KMS-11 (cell line): ENCODE measurements at regions not wholly inside any gene's neighbourhood (a gene's known extent, or its start where the extent isn't known, plus 50 kb on each side); places are given as distances from the start of the nearest gene placed in this dataset.

Experiments used
- H2AFZ ChIP-seq: fragments of 200-600 bp; sonication (generic); 2 replicates; pipeline ENCODE4 v1.6.1; 2016; ENCODE audit warnings: antibody characterized with exemption, mixed run types, low read depth
- H3K27ac ChIP-seq: fragments of 200-600 bp; sonication (generic); 2 replicates; pipeline ENCODE4 v1.6.1; 2016; ENCODE audit warnings: mild to moderate bottlenecking, mixed run types
- H3K27me3 ChIP-seq: fragments of 200-600 bp; sonication (generic); 2 replicates; pipeline ENCODE4 v1.6.1; 2017; ENCODE audit warnings: mild to moderate bottlenecking, low read depth, mixed run types, moderate library complexity; ENCODE audit not compliant: insufficient read depth
- H3K36me3 ChIP-seq: fragments of 200-600 bp; sonication (generic); 2 replicates; pipeline ENCODE4 v1.6.1; 2017; ENCODE audit warnings: mild to moderate bottlenecking, mixed run types; ENCODE audit not compliant: insufficient read depth
- H3K4me1 ChIP-seq: fragments of 200-600 bp; sonication (generic); 2 replicates; pipeline ENCODE4 v1.6.1; 2016; ENCODE audit warnings: mild to moderate bottlenecking, low read depth, mixed run types; ENCODE audit not compliant: poor library complexity, severe bottlenecking
- H3K4me2 ChIP-seq: fragments of 200-600 bp; sonication (generic); 2 replicates; pipeline ENCODE4 v1.7.0; 2016; ENCODE audit warnings: mild to moderate bottlenecking, mixed run types
- H3K4me3 ChIP-seq: fragments of 200-600 bp; sonication (generic); IDR thresholded peaks from 2 replicates; pipeline ENCODE4 v1.6.1; 2017; ENCODE audit warnings: low read depth, low read length, mixed read lengths; ENCODE audit not compliant: insufficient read depth
- H3K79me2 ChIP-seq: fragments of 200-600 bp; sonication (generic); 2 replicates; pipeline ENCODE4 v1.6.1; 2016; ENCODE audit warnings: low read depth, mixed run types; ENCODE audit not compliant: insufficient read depth
- H3K9ac ChIP-seq: fragments of 200-600 bp; sonication (generic); 2 replicates; pipeline ENCODE4 v1.6.1; 2016; ENCODE audit warnings: mild to moderate bottlenecking, mixed run types
- H4K20me1 ChIP-seq: fragments of 200-600 bp; sonication (generic); 2 replicates; pipeline ENCODE4 v1.6.1; 2016; ENCODE audit warnings: mild to moderate bottlenecking, mixed run types; ENCODE audit not compliant: insufficient read depth
- TF ChIP-seq, protein P1 (sequence below): fragments of 200-600 bp; sonication (generic); conservative IDR thresholded peaks from 2 replicates; pipeline ENCODE4 v1.6.1; 2017; ENCODE audit warnings: low read depth, mild to moderate bottlenecking, antibody characterized with exemption, low read length, moderate library complexity, mixed read lengths

DNA sequence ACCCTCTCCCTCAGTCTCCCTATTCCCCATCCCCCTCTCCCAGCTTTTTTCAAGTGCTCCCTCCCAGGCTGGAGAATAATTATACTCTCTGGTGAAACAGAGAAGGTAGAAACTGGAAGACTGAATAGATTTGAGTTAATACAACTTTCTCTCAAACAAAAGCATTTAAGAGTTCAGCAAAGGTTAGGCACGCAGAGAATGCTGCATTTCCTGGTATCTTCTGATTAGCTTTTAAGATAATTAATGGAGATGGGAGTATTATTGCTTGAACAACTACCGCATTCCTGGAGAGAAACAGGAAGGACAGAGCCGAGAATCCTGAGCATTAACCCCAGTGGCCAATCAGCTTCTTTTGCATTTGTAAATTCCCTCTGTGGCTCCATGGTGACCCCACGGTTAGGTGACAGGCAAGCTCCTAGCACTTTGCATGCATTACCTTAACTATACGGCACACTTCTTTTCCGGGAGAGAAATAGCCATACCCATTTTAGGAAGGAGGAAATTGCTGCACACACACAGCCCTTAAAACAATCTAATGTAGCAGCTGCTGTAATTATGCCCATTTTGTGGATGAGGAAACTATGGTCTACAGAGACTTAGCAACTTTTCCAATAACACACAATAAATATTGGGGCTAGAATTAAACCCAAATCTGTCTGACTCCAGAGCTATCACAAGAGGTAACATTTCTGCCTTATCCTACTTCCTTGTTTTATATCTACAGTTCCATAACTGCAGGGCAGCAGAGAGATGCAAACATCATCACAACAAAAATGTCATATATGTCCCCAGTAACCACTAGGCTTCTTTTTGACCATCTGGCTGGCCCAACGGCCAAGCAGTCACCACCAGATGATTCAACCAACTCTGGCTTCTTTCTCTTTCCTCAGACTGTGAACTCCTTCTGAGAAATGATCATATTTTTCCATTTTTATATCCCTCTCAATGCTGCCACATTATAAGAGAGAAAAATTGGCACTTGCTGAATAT lies 169.9 kb downstream of the CD24 start:
- H4K20me1 ChIP-seq, result no peaks in the 10 kb centered on the region
- no peak overlapping the region for H2AFZ ChIP-seq
- H3K9ac ChIP-seq, result no peak overlapping the region
- H3K4me2 ChIP-seq, result no peak overlapping the region
- no peaks in the 10 kb centered on the region for H3K27me3 ChIP-seq
- no peaks in the 10 kb centered on the region for H3K79me2 ChIP-seq
- TF ChIP-seq, protein P1, sequence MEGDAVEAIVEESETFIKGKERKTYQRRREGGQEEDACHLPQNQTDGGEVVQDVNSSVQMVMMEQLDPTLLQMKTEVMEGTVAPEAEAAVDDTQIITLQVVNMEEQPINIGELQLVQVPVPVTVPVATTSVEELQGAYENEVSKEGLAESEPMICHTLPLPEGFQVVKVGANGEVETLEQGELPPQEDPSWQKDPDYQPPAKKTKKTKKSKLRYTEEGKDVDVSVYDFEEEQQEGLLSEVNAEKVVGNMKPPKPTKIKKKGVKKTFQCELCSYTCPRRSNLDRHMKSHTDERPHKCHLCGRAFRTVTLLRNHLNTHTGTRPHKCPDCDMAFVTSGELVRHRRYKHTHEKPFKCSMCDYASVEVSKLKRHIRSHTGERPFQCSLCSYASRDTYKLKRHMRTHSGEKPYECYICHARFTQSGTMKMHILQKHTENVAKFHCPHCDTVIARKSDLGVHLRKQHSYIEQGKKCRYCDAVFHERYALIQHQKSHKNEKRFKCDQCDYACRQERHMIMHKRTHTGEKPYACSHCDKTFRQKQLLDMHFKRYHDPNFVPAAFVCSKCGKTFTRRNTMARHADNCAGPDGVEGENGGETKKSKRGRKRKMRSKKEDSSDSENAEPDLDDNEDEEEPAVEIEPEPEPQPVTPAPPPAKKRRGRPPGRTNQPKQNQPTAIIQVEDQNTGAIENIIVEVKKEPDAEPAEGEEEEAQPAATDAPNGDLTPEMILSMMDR, result no peak
- no peaks in the 10 kb centered on the region for H3K36me3 ChIP-seq
- no peak overlapping the region for H3K4me3 ChIP-seq
- H3K4me1 ChIP-seq, result peaks cover 10% of the 10 kb centered on the region
- no peak overlapping the region for H3K27ac ChIP-seq

DNA sequence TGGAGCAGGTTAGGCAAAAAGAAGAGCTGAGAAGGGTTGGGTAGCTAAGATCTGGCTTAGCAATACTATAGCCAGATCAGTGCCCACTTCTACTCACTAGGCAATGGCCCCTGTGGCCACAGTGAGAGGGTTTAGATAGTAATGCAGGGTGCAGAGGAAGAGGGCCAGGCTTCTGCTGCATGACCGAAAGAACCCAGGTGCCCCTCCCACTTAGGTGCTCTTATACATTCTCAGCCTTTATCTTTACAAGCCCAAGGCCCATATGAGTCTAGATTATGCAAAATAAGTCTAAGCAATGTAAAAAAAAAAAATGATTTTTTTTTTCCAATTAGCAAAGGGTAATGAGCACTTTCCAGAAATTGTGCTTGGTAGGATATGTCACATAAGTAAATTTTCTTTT lies 171.3 kb downstream of the CD24 start:
- Histone ChIP-seq H3K4me2 (no peak overlapping the region), H2AFZ (no peak overlapping the region), H3K4me3 (no peak overlapping the region), H4K20me1 (no peaks in the 10 kb centered on the region), H3K9ac (no peak overlapping the region), H3K27me3 (no peaks in the 10 kb centered on the region), H3K79me2 (no peaks in the 10 kb centered on the region), H3K4me1 (peaks cover 22% of the 10 kb centered on the region), H3K36me3 (no peaks in the 10 kb centered on the region), H3K27ac (no peak overlapping the region)
- TF ChIP-seq, protein P1, result no peak

DNA sequence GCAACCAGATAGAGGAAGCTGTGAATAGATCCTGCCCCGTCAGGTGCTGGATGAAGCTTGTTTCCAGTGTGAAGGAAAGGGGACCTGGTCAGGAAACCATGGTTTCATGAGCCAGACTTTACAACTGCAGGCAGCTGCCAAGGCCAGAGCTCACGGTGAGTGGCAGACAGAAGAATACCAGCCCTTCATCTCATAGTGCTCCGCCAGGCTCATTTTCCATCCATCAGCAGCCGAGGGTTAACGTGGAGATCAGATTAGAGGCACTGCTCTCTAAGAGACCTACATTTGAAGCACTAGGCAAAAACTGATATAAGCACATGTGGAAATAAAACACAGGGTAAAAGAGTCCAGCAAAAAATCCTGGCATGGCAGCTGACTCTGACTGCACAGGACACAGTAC lies 172.4 kb downstream of the CD24 start:
- H3K27me3 ChIP-seq, result no peaks in the 10 kb centered on the region
- H3K4me3 ChIP-seq, result no peak overlapping the region
- no peaks in the 10 kb centered on the region for H3K79me2 ChIP-seq
- H3K9ac ChIP-seq, result no peak overlapping the region
- no peak overlapping the region for H3K4me2 ChIP-seq
- TF ChIP-seq, protein P1, result no peak
- peaks cover 25% of the 10 kb centered on the region for H3K4me1 ChIP-seq
- H3K36me3 ChIP-seq, result no peaks in the 10 kb centered on the region
- no peak overlapping the region for H2AFZ ChIP-seq
- H4K20me1 ChIP-seq, result no peaks in the 10 kb centered on the region
- no peak overlapping the region for H3K27ac ChIP-seq

DNA sequence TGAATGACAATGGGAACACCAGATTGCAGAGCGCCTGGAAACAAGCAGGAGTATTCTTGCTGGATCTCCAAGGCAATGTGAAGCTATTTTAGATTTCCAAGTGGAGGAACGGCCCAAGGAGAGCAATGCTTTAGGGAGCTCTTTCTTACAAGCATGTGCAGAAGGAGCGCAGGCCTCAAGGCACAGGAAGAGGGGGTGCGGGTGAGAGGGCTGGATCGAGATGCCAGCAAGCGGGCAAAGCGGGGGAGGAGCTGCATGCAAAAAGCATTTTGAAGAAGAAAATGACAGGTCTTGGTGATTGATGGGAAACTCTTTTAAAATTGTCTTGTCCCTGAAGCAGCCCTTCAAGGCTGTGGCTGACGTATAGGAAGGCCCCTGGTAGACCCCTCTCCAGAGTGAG lies 171.9 kb downstream of the QRSL1 start:
- H3K9ac ChIP-seq, result no peak overlapping the region
- no peak overlapping the region for H3K4me3 ChIP-seq
- no peaks in the 10 kb centered on the region for H3K79me2 ChIP-seq
- H2AFZ ChIP-seq, result no peak overlapping the region
- H3K27me3 ChIP-seq, result no peaks in the 10 kb centered on the region
- no peak overlapping the region for H3K27ac ChIP-seq
- peaks cover 25% of the 10 kb centered on the region for H3K4me1 ChIP-seq
- no peak overlapping the region for H3K4me2 ChIP-seq
- H3K36me3 ChIP-seq, result no peaks in the 10 kb centered on the region
- TF ChIP-seq, protein P1, result no peak
- no peaks in the 10 kb centered on the region for H4K20me1 ChIP-seq
